Keratinocyte (primary cell): ENCODE measurements at regions not wholly inside any gene's neighbourhood (a gene's known extent, or its start where the extent isn't known, plus 50 kb on each side); places are given as distances from the start of the nearest gene placed in this dataset.

ENCODE experiments used
- DNase-seq: peaks from one replicate; pipeline ENCODE4 v3.0.0-alpha.2; 2011; ENCODE audit warnings: low read depth, missing footprints, low spot score
- FAIRE-seq: peaks from 2 replicates; lab custom pipeline; 2011; peaks lifted over from hg19 to GRCh38; lab: Jason Lieb, UNC
- H2AFZ ChIP-seq: 2 replicates; pipeline ENCODE4 v1.6.0; 2012; ENCODE audit warnings: low read length, control low read depth, inconsistent platforms; ENCODE audit not compliant: control insufficient read depth
- H3K27ac ChIP-seq: 2 replicates; pipeline ENCODE4 v1.5.1; 2011; ENCODE audit warnings: low read length; ENCODE audit not compliant: control insufficient read depth, insufficient read depth
- H3K27me3 ChIP-seq: 3 replicates; pipeline ENCODE4 v1.6.0; 2011; ENCODE audit warnings: low read length; ENCODE audit not compliant: control insufficient read depth, insufficient read depth; ENCODE audit errors: extremely low read depth
- H3K36me3 ChIP-seq, 2 experiments: 2 replicates in 1 of 2; 3 replicates in 1 of 2; pipeline ENCODE4 v1.5.1; 2011; ENCODE audit warnings: low read length in 2 of 2, mild to moderate bottlenecking in 1 of 2; ENCODE audit not compliant: control insufficient read depth in 2 of 2, insufficient read depth in 2 of 2; ENCODE audit errors: extremely low read depth in 1 of 2
- H3K4me1 ChIP-seq: 3 replicates; pipeline ENCODE4 v1.5.1; 2011; ENCODE audit warnings: low read length; ENCODE audit not compliant: control insufficient read depth, insufficient read depth; ENCODE audit errors: extremely low read depth
- H3K4me2 ChIP-seq: 3 replicates; pipeline ENCODE4 v1.6.0; 2011; ENCODE audit warnings: low read depth, low read length; ENCODE audit not compliant: control insufficient read depth, insufficient read depth; ENCODE audit errors: extremely low read depth
- H3K4me3 ChIP-seq, 3 experiments: fragments of 200-600 bp in 1 of 3; sonication (generic) in 1 of 3; 2 replicates in 2 of 3; 3 replicates in 1 of 3; pipeline ENCODE4 v1.5.1; 2011 to 2016; ENCODE audit warnings: low read length in 3 of 3, mild to moderate bottlenecking in 3 of 3, control low read depth in 2 of 3, inconsistent platforms in 1 of 3, low read depth in 1 of 3, mixed read lengths in 1 of 3, mixed run types in 1 of 3, moderate library complexity in 1 of 3; ENCODE audit not compliant: control insufficient read depth in 2 of 3, insufficient read depth in 2 of 3; ENCODE audit errors: extremely low read depth in 1 of 3
- H3K79me2 ChIP-seq: 2 replicates; pipeline ENCODE4 v1.6.0; 2012; ENCODE audit warnings: low read length; ENCODE audit not compliant: control insufficient read depth, insufficient read depth
- H3K9ac ChIP-seq: 3 replicates; pipeline ENCODE4 v1.6.0; 2011; ENCODE audit warnings: low read length; ENCODE audit not compliant: control insufficient read depth, insufficient read depth; ENCODE audit errors: extremely low read depth
- H3K9me1 ChIP-seq: 3 replicates; pipeline ENCODE4 v1.6.0; 2011; ENCODE audit warnings: low read length; ENCODE audit not compliant: control insufficient read depth, insufficient read depth; ENCODE audit errors: extremely low read depth
- H3K9me3 ChIP-seq: 2 replicates; pipeline ENCODE4 v1.5.1; 2012; ENCODE audit warnings: low read depth, low read length; ENCODE audit not compliant: control insufficient read depth
- H4K20me1 ChIP-seq: 3 replicates; pipeline ENCODE4 v1.6.0; 2011; ENCODE audit warnings: low read length; ENCODE audit not compliant: control insufficient read depth, insufficient read depth; ENCODE audit errors: extremely low read depth
- EZH2 ChIP-seq: IDR thresholded peaks from one replicate; pipeline ENCODE4 v1.6.1; 2012; ENCODE audit warnings: inconsistent platforms, mild to moderate bottlenecking, low read length, moderate library complexity
- dilution Hi-C: fragments of 300-500 bp; cut with MboI; formaldehyde crosslinking; loops from one replicate; pipeline ENCODE4 v1.7.0; 2020; ENCODE audit warnings: low sequenced_read_pairs; ENCODE audit not compliant: extremely low pct_ligation_motif_present
- TF ChIP-seq, protein P1 (sequence below), 3 experiments: IDR thresholded peaks in 1 of 3; conservative IDR thresholded peaks in 1 of 3; optimal IDR thresholded peaks in 1 of 3; 2 replicates in 2 of 3; 3 replicates in 1 of 3; pipeline versions ENCODE3 to v1.5.1; 2011; ENCODE audit warnings: low read length in 3 of 3, mild to moderate bottlenecking in 3 of 3, moderate library complexity in 2 of 3, control low read depth in 1 of 3, inconsistent platforms in 1 of 3; ENCODE audit not compliant: insufficient read depth in 2 of 3; ENCODE audit errors: extremely low read depth in 1 of 3

DNA sequence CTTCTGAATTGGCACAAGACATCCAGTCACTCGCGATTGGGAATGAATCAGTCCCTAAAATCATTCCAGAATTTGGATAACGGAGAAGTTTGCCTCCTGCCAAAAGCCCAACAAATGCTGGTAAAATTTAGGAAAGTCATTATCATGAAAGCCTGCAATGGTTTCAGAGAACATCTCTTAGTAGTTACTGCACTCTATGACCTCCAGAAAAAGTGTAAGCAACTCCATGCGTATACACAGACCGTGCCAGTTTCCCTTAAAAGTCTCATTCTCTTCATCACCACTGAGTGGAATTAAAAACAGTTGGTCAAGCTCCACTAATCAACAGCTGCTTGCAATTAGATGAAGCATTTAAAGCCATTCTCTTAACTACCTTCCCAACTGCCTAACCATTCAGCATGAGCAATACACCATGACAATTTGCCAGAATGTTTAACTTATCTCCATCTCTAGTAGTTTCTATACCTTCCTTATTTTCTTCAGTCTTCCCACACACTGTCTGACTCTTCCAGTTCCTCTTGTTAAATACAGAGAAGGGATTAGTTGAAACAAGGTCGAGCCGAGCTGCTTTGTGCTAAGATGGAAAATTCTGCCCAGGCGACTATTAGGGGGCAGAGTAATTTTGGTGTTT is 183.6 kb upstream of the PRDM1 start:
- H3K9me3 ChIP-seq = no peaks in the 10 kb centered on the region
- no peak overlapping the region for H3K4me3 ChIP-seq
- no peak overlapping the region for H2AFZ ChIP-seq
- dilution Hi-C loops = no loop called here
- H3K79me2 ChIP-seq = no peaks in the 10 kb centered on the region
- no peak overlapping the region for H3K9ac ChIP-seq
- peaks cover 14% of the 10 kb centered on the region for H3K4me1 ChIP-seq
- no peaks in the 10 kb centered on the region for H3K9me1 ChIP-seq
- no peaks in the 10 kb centered on the region for H3K36me3 ChIP-seq
- no peaks in the 10 kb centered on the region for H3K27me3 ChIP-seq
- H3K27ac ChIP-seq = no peak overlapping the region
- peak; percentile 60 for FAIRE-seq
- TF ChIP-seq, protein P1, sequence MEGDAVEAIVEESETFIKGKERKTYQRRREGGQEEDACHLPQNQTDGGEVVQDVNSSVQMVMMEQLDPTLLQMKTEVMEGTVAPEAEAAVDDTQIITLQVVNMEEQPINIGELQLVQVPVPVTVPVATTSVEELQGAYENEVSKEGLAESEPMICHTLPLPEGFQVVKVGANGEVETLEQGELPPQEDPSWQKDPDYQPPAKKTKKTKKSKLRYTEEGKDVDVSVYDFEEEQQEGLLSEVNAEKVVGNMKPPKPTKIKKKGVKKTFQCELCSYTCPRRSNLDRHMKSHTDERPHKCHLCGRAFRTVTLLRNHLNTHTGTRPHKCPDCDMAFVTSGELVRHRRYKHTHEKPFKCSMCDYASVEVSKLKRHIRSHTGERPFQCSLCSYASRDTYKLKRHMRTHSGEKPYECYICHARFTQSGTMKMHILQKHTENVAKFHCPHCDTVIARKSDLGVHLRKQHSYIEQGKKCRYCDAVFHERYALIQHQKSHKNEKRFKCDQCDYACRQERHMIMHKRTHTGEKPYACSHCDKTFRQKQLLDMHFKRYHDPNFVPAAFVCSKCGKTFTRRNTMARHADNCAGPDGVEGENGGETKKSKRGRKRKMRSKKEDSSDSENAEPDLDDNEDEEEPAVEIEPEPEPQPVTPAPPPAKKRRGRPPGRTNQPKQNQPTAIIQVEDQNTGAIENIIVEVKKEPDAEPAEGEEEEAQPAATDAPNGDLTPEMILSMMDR (optimal IDR thresholded peaks at IDR 0.05 in 1 of 3, IDR thresholded peaks at IDR 0.05 in 1 of 3, conservative IDR thresholded peaks at IDR 0.05 in 1 of 3; ENCODE audit: extremely low read depth in 1 of 3, insufficient read depth in 2 of 3, low read length in 3 of 3) = no peak
- TF ChIP-seq EZH2 = no peak
- H3K4me2 ChIP-seq = no peak overlapping the region
- no peak for DNase-seq
- H4K20me1 ChIP-seq = no peaks in the 10 kb centered on the region

DNA sequence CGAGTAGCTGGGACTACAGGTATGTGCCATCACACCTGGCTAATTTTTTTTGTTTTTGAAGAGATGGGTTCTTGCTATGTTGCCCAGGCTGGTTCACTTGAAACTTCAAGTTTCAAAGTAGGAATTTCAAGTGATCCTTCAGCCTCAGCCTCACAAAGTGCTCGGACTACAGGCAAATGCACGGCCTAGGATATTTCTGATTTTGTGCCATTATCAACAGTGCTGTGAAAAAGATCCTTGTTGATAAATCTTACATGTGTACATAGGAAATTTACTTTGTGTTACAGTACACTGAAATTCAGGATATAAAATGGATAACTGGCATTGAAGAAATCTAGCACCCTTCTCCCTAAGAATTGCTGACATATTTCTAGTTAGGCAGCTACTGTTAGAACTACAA is 184.6 kb upstream of the PRDM1 start:
- H4K20me1 ChIP-seq = no peaks in the 10 kb centered on the region

More for the DNA sequence above, 184.6 kb upstream of the PRDM1 start:
- peaks cover 14% of the 10 kb centered on the region for H3K4me1 ChIP-seq
- no peaks in the 10 kb centered on the region for H3K9me3 ChIP-seq
- TF ChIP-seq, protein P1 (optimal IDR thresholded peaks at IDR 0.05 in 1 of 3, IDR thresholded peaks at IDR 0.05 in 1 of 3, conservative IDR thresholded peaks at IDR 0.05 in 1 of 3; ENCODE audit: extremely low read depth in 1 of 3, insufficient read depth in 2 of 3, low read length in 3 of 3) = no peak
- no peak for TF ChIP-seq EZH2
- FAIRE-seq (no peak), DNase-seq (no peak)
- no peaks in the 10 kb centered on the region for H3K36me3 ChIP-seq
- H3K9me1 ChIP-seq = no peaks in the 10 kb centered on the region
- dilution Hi-C loops = no loop called here
- no peak overlapping the region for H3K9ac ChIP-seq
- no peak overlapping the region for H3K4me2 ChIP-seq
- no peak overlapping the region for H3K27ac ChIP-seq
- no peaks in the 10 kb centered on the region for H3K27me3 ChIP-seq
- no peak overlapping the region for H3K4me3 ChIP-seq
- no peaks in the 10 kb centered on the region for H3K79me2 ChIP-seq
- H2AFZ ChIP-seq = no peak overlapping the region
